ENCODE measurements at regions not wholly inside any gene's neighbourhood (a gene's known extent, or its start where the extent isn't known, plus 50 kb on each side); places are given as distances from the start of the nearest gene placed in this dataset.
"Not testable (repeated sequence)": the region's sequence is repeated elsewhere in the genome, so short reads cannot be mapped to it uniquely, and the experiment has no call there.

DNA sequence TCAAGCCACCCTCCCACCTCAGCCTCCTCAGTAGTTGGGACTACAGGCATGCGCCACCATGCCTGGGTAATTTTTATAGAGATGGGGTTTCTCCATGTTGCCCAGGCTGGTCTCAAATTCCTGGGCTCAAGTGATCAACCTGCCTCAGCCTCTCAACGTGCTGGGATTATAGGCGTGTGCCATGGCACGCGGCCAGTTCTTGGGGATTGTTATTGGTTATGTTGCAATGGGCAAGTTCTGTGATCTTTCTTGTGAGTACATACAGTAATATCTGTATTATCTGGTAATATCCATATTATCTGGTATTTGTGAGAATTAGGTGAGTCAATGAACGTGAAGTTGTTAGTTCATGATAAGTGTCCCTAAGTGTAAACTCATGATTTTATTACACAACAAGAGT lies 90.3 kb upstream of the TBL1X start:
- Histone ChIP-seq H3K27me3 (ENCODE audit: insufficient read depth, low read length) (no peaks in the 10 kb centered on the region), H3K4me2 (ENCODE audit: insufficient read depth, low read length) (no peak overlapping the region), H3K79me2 (ENCODE audit: insufficient read depth, low read length) (no peaks in the 10 kb centered on the region), H3K4me1 (ENCODE audit: insufficient read depth, low read length) (peaks cover 7% of the 10 kb centered on the region), H2AFZ (ENCODE audit: low read length) (no peak overlapping the region), H3K36me3 (ENCODE audit: insufficient read depth, low read length) (no peaks in the 10 kb centered on the region), H3K4me3 (ENCODE audit: insufficient read depth, low read length) (no peak overlapping the region), H4K20me1 (ENCODE audit: insufficient read depth, low read length) (no peaks in the 10 kb centered on the region), H3K27ac (ENCODE audit: low read depth, low read length) (no peak overlapping the region), H3K9me3 (ENCODE audit: low read depth, low read length) (no peaks in the 10 kb centered on the region)
- no peak for DNase-seq (ENCODE audit: insufficient read length, low spot score, missing footprints)
- TF ChIP-seq, protein P1, sequence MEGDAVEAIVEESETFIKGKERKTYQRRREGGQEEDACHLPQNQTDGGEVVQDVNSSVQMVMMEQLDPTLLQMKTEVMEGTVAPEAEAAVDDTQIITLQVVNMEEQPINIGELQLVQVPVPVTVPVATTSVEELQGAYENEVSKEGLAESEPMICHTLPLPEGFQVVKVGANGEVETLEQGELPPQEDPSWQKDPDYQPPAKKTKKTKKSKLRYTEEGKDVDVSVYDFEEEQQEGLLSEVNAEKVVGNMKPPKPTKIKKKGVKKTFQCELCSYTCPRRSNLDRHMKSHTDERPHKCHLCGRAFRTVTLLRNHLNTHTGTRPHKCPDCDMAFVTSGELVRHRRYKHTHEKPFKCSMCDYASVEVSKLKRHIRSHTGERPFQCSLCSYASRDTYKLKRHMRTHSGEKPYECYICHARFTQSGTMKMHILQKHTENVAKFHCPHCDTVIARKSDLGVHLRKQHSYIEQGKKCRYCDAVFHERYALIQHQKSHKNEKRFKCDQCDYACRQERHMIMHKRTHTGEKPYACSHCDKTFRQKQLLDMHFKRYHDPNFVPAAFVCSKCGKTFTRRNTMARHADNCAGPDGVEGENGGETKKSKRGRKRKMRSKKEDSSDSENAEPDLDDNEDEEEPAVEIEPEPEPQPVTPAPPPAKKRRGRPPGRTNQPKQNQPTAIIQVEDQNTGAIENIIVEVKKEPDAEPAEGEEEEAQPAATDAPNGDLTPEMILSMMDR (IDR thresholded peaks at IDR 0.05; ENCODE audit: extremely low read depth, low read depth, low read length): no peak

DNA sequence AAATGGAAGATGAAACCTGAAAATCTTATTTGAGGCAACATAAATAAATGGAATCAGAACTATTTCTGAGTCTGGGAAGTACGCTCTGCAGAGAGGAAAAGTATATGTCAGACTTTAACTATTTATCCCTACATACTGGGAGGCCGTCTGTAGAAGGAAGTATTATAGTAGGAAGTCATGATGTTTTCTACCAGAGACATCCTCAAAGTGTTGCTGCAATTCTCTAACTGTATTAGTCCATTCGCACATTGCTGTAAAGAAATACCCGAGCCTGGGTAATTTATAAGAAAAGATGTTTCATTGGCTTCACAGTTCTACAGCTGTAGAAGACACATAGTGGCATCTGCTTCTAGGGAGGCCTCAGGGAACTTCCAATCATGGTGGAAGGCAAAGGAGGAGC lies 88.7 kb upstream of the TBL1X start:
- no peak for DNase-seq (ENCODE audit: insufficient read length, low spot score, missing footprints)
- Histone ChIP-seq H3K27me3 (ENCODE audit: insufficient read depth, low read length) (no peaks in the 10 kb centered on the region), H3K9me3 (ENCODE audit: low read depth, low read length) (no peaks in the 10 kb centered on the region), H3K4me1 (ENCODE audit: insufficient read depth, low read length) (peaks cover 5% of the 10 kb centered on the region), H4K20me1 (ENCODE audit: insufficient read depth, low read length) (no peaks in the 10 kb centered on the region), H3K36me3 (ENCODE audit: insufficient read depth, low read length) (no peaks in the 10 kb centered on the region), H3K4me2 (ENCODE audit: insufficient read depth, low read length) (no peak overlapping the region), H2AFZ (ENCODE audit: low read length) (no peak overlapping the region), H3K27ac (ENCODE audit: low read depth, low read length) (no peak overlapping the region), H3K79me2 (ENCODE audit: insufficient read depth, low read length) (no peaks in the 10 kb centered on the region), H3K4me3 (ENCODE audit: insufficient read depth, low read length) (no peak overlapping the region)
- TF ChIP-seq, protein P1 (IDR thresholded peaks at IDR 0.05; ENCODE audit: extremely low read depth, low read depth, low read length): no peak

DNA sequence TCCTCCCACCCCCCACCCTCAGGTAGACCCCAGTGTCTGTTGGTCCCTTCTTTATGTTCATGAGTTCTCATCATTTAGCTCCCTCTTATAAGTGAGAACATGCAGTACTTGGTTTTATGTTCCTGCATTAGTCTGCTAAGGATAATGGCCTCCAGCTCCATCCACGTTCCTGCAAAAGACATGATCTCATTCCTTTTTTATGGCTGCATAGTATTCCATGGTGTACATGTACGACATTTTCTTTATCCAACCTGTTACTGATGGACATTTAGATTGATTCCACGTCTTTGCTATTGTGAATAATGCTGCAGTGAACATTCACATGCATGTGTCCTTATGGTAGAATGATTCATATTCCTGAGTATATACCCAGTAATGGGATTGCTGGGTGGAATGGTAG lies 87.6 kb upstream of the TBL1X start:
- DNase-seq (ENCODE audit: insufficient read length, low spot score, missing footprints); H3K9me3 ChIP-seq (ENCODE audit: low read depth, low read length); H4K20me1 ChIP-seq (ENCODE audit: insufficient read depth, low read length); H3K36me3 ChIP-seq (ENCODE audit: insufficient read depth, low read length); H3K4me2 ChIP-seq (ENCODE audit: insufficient read depth, low read length); H3K27me3 ChIP-seq (ENCODE audit: insufficient read depth, low read length); H3K27ac ChIP-seq (ENCODE audit: low read depth, low read length); H2AFZ ChIP-seq (ENCODE audit: low read length); H3K4me3 ChIP-seq (ENCODE audit: insufficient read depth, low read length); H3K4me1 ChIP-seq (ENCODE audit: insufficient read depth, low read length); H3K79me2 ChIP-seq (ENCODE audit: insufficient read depth, low read length): not testable (repeated sequence)

DNA sequence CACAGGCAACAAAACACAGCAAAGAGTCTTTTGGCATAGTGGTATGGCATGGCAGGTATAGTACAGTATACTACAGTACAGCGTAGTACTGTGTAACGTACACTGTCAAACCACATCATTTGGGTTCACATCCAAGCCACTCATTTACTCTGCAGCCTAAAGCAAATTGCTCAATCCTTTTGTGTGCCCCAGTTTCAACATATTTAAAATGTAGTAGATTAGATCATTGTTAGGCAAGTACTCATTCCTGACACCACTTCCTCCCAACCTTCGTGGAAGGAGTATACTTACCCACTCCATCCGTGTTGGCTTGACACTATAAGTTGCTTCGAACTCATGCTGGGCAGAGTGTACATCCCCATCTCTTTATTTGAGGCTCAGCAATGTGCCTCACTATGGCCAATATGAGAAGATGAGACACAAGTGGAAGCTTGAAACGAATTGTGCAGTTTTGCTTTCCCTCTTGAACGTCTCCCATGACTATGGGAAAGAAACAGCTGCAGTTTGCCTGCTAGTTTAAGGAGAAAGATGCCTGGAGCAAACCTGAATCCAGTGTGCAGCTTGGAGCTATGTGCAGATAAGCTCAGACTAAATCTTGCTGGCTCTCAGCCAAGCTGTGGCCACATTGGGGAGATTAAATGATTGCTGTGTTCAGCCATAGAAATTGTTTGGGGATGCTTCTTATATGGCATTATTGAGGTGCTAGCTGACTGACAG lies 85.7 kb upstream of the TBL1X start:
- no peaks in the 10 kb centered on the region for H3K36me3 ChIP-seq (ENCODE audit: insufficient read depth, low read length)
- no peak overlapping the region for H2AFZ ChIP-seq (ENCODE audit: low read length)
- H3K9me3 ChIP-seq (ENCODE audit: low read depth, low read length): no peaks in the 10 kb centered on the region
- peaks cover 5% of the 10 kb centered on the region for H3K4me1 ChIP-seq (ENCODE audit: insufficient read depth, low read length)
- H3K27ac ChIP-seq (ENCODE audit: low read depth, low read length): no peak overlapping the region
- no peak for DNase-seq (ENCODE audit: insufficient read length, low spot score, missing footprints)
- TF ChIP-seq, protein P1 (IDR thresholded peaks at IDR 0.05; ENCODE audit: extremely low read depth, low read depth, low read length): no peak
- no peaks in the 10 kb centered on the region for H4K20me1 ChIP-seq (ENCODE audit: insufficient read depth, low read length)
- H3K4me2 ChIP-seq (ENCODE audit: insufficient read depth, low read length): no peak overlapping the region
- H3K27me3 ChIP-seq (ENCODE audit: insufficient read depth, low read length): no peaks in the 10 kb centered on the region
- no peak overlapping the region for H3K4me3 ChIP-seq (ENCODE audit: insufficient read depth, low read length)
- H3K79me2 ChIP-seq (ENCODE audit: insufficient read depth, low read length): no peaks in the 10 kb centered on the region
